GM19455 (cell line): ENCODE measurements at regions not wholly inside any gene's neighbourhood (a gene's known extent, or its start where the extent isn't known, plus 50 kb on each side); places are given as distances from the start of the nearest gene placed in this dataset.

ENCODE experiments used
- ATAC-seq: cut with Tn5 transposase; IDR thresholded peaks from one replicate; pipeline ENCODE4 v1.9.1; 2021; ENCODE audit not compliant: unreplicated experiment

- no peak for ATAC-seq
These were observed 55.2 kb upstream of the KCNH8 start for GRCh38 chr3:19093084-19093483.

DNA sequence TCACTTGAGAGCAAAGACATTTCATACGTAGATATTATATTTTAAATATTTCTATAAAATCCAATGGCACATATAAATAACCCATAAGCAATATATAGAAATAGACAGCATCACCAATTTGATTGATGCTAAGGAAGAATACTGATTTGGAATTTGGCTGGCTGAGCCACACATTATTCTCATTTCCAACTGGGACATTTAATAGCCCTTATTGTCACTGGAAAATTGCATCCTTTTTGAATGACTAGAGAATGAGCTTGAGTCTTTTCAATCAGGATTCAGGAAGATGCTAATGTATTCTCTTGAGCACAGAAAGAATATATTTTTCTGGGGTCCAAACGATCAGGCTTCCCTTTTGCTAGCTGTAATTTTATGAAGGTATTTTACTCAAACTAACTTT, 70.9 kb upstream of the KCNH8 start:
- ATAC-seq, result no peak

DNA sequence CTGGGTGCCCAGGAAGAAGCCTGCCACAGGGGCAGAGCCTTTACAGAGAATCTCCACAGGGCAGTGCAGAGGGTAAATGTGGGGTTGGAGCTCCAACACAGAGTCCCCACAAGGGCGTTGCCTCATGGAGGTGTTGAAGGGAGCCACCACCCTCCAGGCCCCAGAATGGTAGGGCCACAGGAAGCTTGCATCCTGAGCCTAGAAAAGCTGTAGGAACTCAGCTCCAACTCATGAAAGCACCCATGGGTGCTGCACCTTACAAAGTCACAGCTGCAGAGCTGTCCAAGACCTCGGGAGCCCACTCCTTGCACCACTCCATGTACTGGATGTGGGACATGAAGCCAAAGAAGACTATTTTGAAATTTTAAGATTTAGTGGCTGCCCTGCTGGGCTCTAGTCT, 73.3 kb upstream of the KCNH8 start:
- no peak for ATAC-seq

DNA sequence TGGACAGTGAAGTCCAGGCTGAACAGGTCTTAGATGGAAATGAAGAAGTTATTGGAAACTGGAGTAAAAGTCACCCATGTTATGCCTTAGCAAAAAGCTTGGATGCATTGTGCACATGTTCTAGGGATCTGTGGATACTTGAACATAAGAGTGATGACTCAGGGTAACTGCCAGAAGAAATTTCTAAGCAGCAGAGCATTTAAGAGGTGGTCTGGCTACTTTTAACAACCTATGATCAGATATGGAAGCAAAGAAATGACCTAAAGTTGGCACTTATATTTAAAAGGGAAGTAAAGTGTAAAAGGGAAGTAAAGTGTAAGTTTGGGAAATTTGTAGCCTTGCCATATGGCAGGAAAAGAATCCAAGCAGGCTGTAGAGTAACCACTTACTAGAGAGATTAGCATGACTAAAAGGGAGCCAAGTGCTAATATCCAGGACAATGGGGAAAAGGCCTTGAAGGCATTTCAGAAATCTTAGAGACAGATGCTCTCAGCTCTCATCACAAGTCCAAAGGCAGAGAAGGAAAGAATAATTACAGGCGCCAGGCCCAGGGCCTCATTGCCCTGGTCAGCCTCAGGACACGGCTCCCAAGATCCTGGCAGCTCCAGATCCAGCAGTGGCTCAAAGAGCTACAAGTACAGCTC, 73.9 kb upstream of the KCNH8 start:
- ATAC-seq, result no peak

GRCh38 chr3:19073341-19074105, 74.8 kb upstream of the KCNH8 start:
- no peak for ATAC-seq

DNA sequence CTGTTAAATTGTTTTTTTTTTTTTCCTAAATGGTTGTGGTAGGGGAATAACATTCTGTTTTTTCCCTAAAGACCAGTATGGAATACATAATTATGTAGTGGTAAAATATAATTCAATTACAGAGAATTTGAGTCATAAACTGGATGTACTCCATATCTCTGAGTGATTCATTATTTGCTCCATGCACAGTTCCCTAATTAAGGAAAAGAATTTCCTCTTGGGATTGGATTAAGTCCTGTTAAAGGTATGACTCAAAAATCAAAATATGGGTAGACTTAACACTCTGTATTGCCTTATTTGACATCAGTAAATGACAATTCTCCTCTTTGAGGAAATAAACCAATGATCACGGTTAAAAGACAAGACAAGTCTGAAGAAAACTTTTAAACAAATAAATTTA, 78.0 kb upstream of the KCNH8 start:
- ATAC-seq, result no peak

GRCh38 chr3:19065027-19065426, 83.3 kb upstream of the KCNH8 start:
- ATAC-seq, result no peak

- ATAC-seq, result no peak
These were observed 84.4 kb upstream of the KCNH8 start for GRCh38 chr3:19063936-19064335.

DNA sequence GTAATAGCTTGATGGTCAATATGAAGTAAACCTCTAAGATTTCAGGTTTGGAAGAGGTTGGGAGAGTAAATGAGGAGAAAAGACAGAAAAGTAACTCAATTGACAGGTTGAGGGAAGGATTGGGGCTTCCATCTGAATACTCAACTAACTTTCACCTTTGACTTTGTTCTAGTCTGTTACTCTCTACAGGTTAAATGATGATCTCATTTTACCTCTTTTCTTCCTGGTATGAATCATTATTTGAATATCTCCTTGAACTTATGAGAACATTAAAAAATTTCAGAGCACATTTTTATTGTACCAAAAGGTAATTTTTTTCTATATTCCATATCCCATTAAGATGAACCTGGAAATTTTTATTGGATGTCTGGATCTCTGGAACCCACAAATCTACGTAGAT, 87.9 kb upstream of the KCNH8 start:
- no peak for ATAC-seq

DNA sequence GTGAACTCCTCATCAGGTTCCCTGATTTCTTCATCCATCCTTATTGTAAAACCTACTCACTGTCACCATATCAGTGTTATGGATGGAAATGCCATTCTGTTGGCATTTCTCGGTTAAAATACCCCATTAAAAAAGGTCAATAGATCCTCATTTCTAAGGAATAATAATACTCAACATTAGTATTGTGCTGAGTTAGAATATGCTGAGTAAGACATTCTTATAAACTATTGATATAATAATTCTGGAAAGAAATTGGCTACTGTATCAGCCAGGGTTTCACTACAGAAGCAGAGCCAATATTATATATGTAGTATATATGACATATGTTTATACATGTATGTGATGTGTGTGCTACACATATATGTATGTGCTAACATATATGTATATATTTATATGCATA, 95.4 kb upstream of the KCNH8 start:
- ATAC-seq, result no peak

GRCh38 chr3:19046440-19046839, 101.9 kb upstream of the KCNH8 start:
- ATAC-seq, result no peak

GRCh38 chr3:19030522-19030839, 117.8 kb upstream of the KCNH8 start:
- ATAC-seq, result no peak

DNA sequence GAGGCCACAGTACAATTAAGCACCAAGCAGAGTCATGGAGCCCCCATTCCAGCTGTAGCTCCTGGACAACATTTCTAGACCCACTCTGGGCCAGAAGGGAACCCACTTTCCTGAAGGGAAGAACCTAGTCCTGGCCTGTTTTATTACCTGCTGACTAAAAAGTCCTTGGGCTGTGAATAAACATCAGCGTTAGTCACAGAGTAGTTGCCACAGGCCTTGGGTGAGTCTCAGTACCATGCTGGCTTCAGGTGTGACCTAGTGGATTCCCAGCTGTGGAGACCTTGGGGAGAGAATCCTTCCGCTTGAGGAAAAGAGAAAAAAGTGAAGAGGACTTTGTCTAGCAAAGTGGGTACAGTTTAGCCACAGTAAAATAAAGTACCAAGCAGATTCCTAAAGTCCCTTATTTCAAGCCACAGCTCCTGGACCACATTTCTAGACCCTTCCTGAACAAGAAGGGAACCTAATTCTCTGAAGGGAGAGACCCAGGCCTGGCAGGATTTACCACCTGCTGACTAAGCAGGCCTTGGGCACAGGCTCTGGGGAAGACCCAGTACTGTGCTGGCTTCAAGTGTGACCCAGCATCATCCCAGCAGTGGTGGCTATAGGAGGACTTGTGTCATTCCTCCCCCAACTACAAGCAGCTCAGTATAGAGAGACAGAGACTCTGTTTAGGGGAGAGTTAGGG, 118.3 kb upstream of the KCNH8 start:
- no peak for ATAC-seq

GRCh38 chr3:19025441-19025840, 122.9 kb upstream of the KCNH8 start:
- ATAC-seq, result no peak

DNA sequence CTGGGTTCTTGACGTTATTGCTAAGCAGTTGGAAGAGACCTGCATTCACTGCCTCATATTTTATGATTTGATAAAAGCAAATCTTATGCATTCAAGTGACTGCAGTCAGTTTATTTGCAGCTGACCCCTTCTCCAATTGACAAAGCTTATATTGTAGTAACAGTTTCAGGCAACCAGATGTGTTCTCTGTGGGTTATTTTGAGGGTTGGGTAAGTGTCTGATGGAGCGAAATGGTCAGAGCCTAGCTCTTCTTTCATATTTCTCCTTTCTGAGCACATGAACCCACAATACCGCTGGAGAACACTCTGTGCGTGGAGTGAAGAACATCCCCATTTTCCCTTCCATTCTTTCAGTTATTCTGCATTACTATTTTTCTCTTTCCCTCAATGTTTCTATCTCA, 125.8 kb upstream of the KCNH8 start:
- ATAC-seq, result no peak

DNA sequence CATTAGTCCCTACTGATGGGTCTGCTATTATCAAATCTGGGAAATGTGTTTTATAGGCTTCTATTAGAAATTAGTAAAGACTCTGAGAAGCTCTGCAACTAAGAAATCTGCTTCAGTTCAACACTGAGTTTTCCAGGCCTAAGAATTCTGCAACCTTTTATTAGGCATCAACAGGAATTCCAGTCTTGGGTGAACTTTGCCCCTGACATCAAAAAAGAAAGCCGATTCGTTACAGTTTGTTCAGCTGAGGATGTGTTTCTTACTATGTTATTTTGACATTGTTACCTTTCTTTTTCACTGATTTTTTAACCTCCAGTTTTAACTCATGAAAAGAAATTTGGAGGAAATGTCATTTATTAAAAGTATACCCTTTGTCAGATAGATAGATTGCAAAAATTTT, 131.5 kb upstream of the KCNH8 start:
- no peak for ATAC-seq

DNA sequence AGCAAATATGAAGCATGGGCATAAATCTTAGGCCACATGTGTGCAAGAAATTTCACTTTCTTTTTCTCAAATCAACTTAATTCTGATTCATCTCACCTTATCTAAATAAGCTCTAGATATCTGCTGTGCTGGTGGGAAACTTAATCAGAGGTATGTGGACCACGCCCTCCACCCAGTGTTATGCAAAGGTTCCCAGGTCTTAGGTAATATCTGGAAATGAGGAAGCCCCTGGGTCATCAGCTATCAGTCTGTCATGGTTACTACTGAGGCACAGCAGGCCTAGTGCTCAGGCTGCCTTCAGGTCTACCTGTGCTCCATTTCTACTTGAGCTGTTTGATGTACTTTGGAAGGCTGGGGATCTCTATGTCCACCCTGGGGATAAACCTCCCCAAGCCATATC, 134.4 kb upstream of the KCNH8 start:
- ATAC-seq, result no peak

- no peak for ATAC-seq
These were observed 135.5 kb upstream of the KCNH8 start for GRCh38 chr3:19012846-19013245.

DNA sequence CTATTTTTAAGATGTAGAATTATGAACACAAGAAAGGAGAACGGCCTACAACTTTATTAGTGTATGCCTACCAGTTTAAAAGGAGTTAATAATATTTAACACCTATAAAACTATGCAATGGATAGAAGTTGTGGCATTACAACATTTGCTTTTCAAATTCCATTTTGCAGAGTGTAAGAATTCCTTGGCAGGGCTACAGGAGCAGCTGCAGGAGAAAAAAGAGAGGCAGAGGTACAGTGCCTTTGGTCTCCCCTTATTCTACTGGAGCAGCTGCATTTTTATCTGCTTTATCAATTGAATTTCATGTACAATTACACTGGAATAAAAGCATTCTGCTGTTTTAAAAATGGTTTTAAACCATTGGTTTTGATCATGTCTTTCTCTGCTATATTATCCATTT, 145.7 kb upstream of the KCNH8 start:
- ATAC-seq, result no peak

- ATAC-seq, result no peak
These were observed 150.2 kb upstream of the KCNH8 start for GRCh38 chr3:18998069-18998468.

- no peak for ATAC-seq
These were observed 155.6 kb upstream of the KCNH8 start for GRCh38 chr3:18992709-18993108.

- no peak for ATAC-seq
These were observed 159.0 kb upstream of the KCNH8 start for GRCh38 chr3:18989237-18989795.
